Breast epithelium (tissue), 4 donors: ENCODE measurements at regions not wholly inside any gene's neighbourhood (a gene's known extent, or its start where the extent isn't known, plus 50 kb on each side); places are given as distances from the start of the nearest gene placed in this dataset.

Experiments
- DNase-seq, 2 donors: peaks; one replicate each; pipeline ENCODE4 v3.0.0-alpha.2; 2019; ENCODE audit warnings: low spot score in 2 of 2
- H3K27ac ChIP-seq, 2 donors: fragments of 200-600 bp; sonication (generic) in 1 of 2; one replicate each; pipeline ENCODE4 v1.5.1; 2016 to 2019; ENCODE audit warnings: mild to moderate bottlenecking in 1 of 2
- H3K27me3 ChIP-seq, 2 donors: fragments of 200-600 bp; sonication (generic) in 1 of 2; one replicate each; pipeline versions ENCODE4 v1.5.1 to v1.6.0; 2017 to 2019; ENCODE audit warnings: control low read depth in 1 of 2, mild to moderate bottlenecking in 1 of 2
- H3K36me3 ChIP-seq: fragments of 200-600 bp; one replicate; pipeline ENCODE4 v1.5.1; 2019
- H3K4me1 ChIP-seq, 2 donors: fragments of 200-600 bp; sonication (generic); one replicate each; pipeline ENCODE4 v1.5.1; 2016 to 2019; ENCODE audit warnings: control low read depth in 1 of 2
- H3K4me3 ChIP-seq, 3 donors: fragments of 200-600 bp; sonication (generic); 1 replicate in 2 of 3; 2 replicates in 1 of 3; pipeline ENCODE4 v1.5.1; 2016 to 2019; ENCODE audit warnings: mild to moderate bottlenecking in 3 of 3, moderate library complexity in 2 of 3
- H3K9me3 ChIP-seq, 2 donors: fragments of 200-600 bp; sonication (generic) in 1 of 2; one replicate each; pipeline ENCODE4 v1.5.1; 2016 to 2019; ENCODE audit warnings: control low read depth in 1 of 2
- CTCF ChIP-seq, 3 donors: fragments of 450-650 bp; IDR thresholded peaks; one replicate each; pipeline ENCODE4 v1.5.1; 2016 to 2017; ENCODE audit warnings: antibody characterized with exemption in 3 of 3, mild to moderate bottlenecking in 3 of 3, moderate library complexity in 3 of 3
- POLR2A ChIP-seq: fragments of 450-650 bp; IDR thresholded peaks from one replicate; pipeline ENCODE4 v1.6.1; 2016; ENCODE audit warnings: antibody characterized with exemption, mild to moderate bottlenecking, moderate library complexity
- POLR2AphosphoS5 ChIP-seq, 3 donors: sonication (generic); formaldehyde crosslinking; IDR thresholded peaks; one replicate each; pipeline ENCODE4 v1.6.1; 2017; ENCODE audit warnings: antibody characterized with exemption in 3 of 3
- intact Hi-C: fragments of 100-400 bp; cut with DNase I; formaldehyde crosslinking; loops from one replicate; pipeline ENCODE4 v1.15.1; 2023; ENCODE audit warnings: low total_unique reads

- Histone ChIP-seq H3K27ac (no peak overlapping the region), H3K9me3 (no peaks in the 10 kb centered on the region), H3K36me3 (no peaks in the 10 kb centered on the region), H3K4me3 (no peak overlapping the region), H3K4me1 (no peaks in the 10 kb centered on the region), H3K27me3 (no peaks in the 10 kb centered on the region)
- intact Hi-C loops = no loop called here
- TF ChIP-seq POLR2AphosphoS5 (IDR thresholded peaks at IDR 0.05) (no peak), CTCF (IDR thresholded peaks at IDR 0.05) (no peak), POLR2A (no peak)
- no peak for DNase-seq
These were observed 118.7 kb downstream of the LYPLAL1 start for GRCh38 chr1:219292341-219292740.

- H3K4me3 ChIP-seq = no peak overlapping the region
- intact Hi-C loops = no loop called here
These were observed 115.5 kb downstream of the LYPLAL1 start for GRCh38 chr1:219289171-219289570.

GRCh38 chr1:219283541-219283940 lies 109.9 kb downstream of the LYPLAL1 start:
- no peaks in the 10 kb centered on the region for H3K4me1 ChIP-seq
- no peaks in the 10 kb centered on the region for H3K9me3 ChIP-seq
- no peak for DNase-seq
- no peaks in the 10 kb centered on the region for H3K27me3 ChIP-seq
- H3K4me3 ChIP-seq = no peak overlapping the region
- intact Hi-C loops = no loop called here
- H3K27ac ChIP-seq = no peak overlapping the region
- no peaks in the 10 kb centered on the region for H3K36me3 ChIP-seq
- TF ChIP-seq POLR2A (no peak), CTCF (IDR thresholded peaks at IDR 0.05) (no peak), POLR2AphosphoS5 (IDR thresholded peaks at IDR 0.05) (no peak)

More at GRCh38 chr1:219289171-219289570, 115.5 kb downstream of the LYPLAL1 start:
- no peaks in the 10 kb centered on the region for H3K9me3 ChIP-seq
- DNase-seq = no peak
- H3K36me3 ChIP-seq = no peaks in the 10 kb centered on the region
- H3K27me3 ChIP-seq = no peaks in the 10 kb centered on the region
- H3K4me1 ChIP-seq = no peaks in the 10 kb centered on the region
- no peak for TF ChIP-seq CTCF (IDR thresholded peaks at IDR 0.05)
- no peak for TF ChIP-seq POLR2A
- TF ChIP-seq POLR2AphosphoS5 (IDR thresholded peaks at IDR 0.05) = no peak
- no peak overlapping the region for H3K27ac ChIP-seq

- H3K27me3 ChIP-seq = no peaks in the 10 kb centered on the region
- no peaks in the 10 kb centered on the region for H3K9me3 ChIP-seq
- H3K36me3 ChIP-seq = no peaks in the 10 kb centered on the region
- H3K27ac ChIP-seq = no peak overlapping the region
- intact Hi-C loops = no loop called here
- no peak for DNase-seq
- TF ChIP-seq POLR2A = no peak
- no peak for TF ChIP-seq CTCF (IDR thresholded peaks at IDR 0.05)
- TF ChIP-seq POLR2AphosphoS5 (IDR thresholded peaks at IDR 0.05) = no peak
- H3K4me1 ChIP-seq = no peaks in the 10 kb centered on the region
- no peak overlapping the region for H3K4me3 ChIP-seq
These were observed 108.2 kb downstream of the LYPLAL1 start for GRCh38 chr1:219281831-219282230.

GRCh38 chr1:219279017-219279770 lies 105.5 kb downstream of the LYPLAL1 start:
- Histone ChIP-seq H3K27me3 (no peaks in the 10 kb centered on the region), H3K4me3 (no peak overlapping the region), H3K36me3 (no peaks in the 10 kb centered on the region), H3K9me3 (no peaks in the 10 kb centered on the region), H3K4me1 (no peaks in the 10 kb centered on the region), H3K27ac (no peak overlapping the region)
- TF ChIP-seq CTCF (IDR thresholded peaks at IDR 0.05) (no peak), POLR2A (no peak)
- DNase-seq = no peak
- intact Hi-C loops = no loop called here
